Endothelial cell of umbilical vein (primary cell): ENCODE measurements at regions not wholly inside any gene's neighbourhood (a gene's known extent, or its start where the extent isn't known, plus 50 kb on each side); places are given as distances from the start of the nearest gene placed in this dataset.

ENCODE experiments used
- EZH2 ChIP-seq: IDR thresholded peaks from 2 replicates; pipeline ENCODE4 v1.6.1; 2012; ENCODE audit warnings: borderline replicate concordance, low read depth, mild to moderate bottlenecking, moderate library complexity, low read length, inconsistent platforms; ENCODE audit not compliant: severe bottlenecking
- FOS ChIP-seq: IDR thresholded peaks from 2 replicates; pipeline ENCODE4 v1.6.1; 2011; ENCODE audit warnings: mild to moderate bottlenecking, low read length, moderate library complexity, borderline replicate concordance; ENCODE audit not compliant: insufficient read depth
- GATA2 ChIP-seq: IDR thresholded peaks from 2 replicates; pipeline ENCODE4 v1.7.0; 2011; ENCODE audit warnings: low read depth, mild to moderate bottlenecking, moderate library complexity, mixed read lengths, low read length; ENCODE audit not compliant: insufficient read length, insufficient read depth
- JUN ChIP-seq: IDR thresholded peaks from 2 replicates; pipeline ENCODE4 v1.6.1; 2011; ENCODE audit warnings: borderline replicate concordance, low read depth; ENCODE audit not compliant: insufficient read length, insufficient read depth
- MYC ChIP-seq: IDR thresholded peaks from one replicate; pipeline ENCODE4 v1.6.1; 2011; ENCODE audit warnings: mild to moderate bottlenecking, low read depth, low read length
- POLR2A ChIP-seq: IDR thresholded peaks from 2 replicates; pipeline ENCODE4 v1.6.1; 2012; ENCODE audit warnings: low read depth, mild to moderate bottlenecking, control low read depth, low read length
- POLR2AphosphoS5 ChIP-seq: IDR thresholded peaks from 2 replicates; pipeline ENCODE4 v1.6.1; 2012; ENCODE audit warnings: low read depth, mild to moderate bottlenecking, control low read depth, low read length, moderate library complexity; ENCODE audit not compliant: insufficient read depth
- TF ChIP-seq, protein P1 (sequence below), 2 donors: IDR thresholded peaks; 1 replicate in 1 of 2; 2 replicates in 1 of 2; pipeline ENCODE4 v1.5.1; 2011; ENCODE audit warnings: low read length in 2 of 2, mild to moderate bottlenecking in 2 of 2, moderate library complexity in 2 of 2, control low read depth in 1 of 2, inconsistent platforms in 1 of 2, low read depth in 1 of 2; ENCODE audit not compliant: insufficient read depth in 1 of 2; ENCODE audit errors: extremely low read depth in 1 of 2
- TF ChIP-seq, protein P2 (sequence below): IDR thresholded peaks from 2 replicates; pipeline ENCODE4 v1.6.1; 2011; ENCODE audit not compliant: insufficient read depth, insufficient read length

DNA sequence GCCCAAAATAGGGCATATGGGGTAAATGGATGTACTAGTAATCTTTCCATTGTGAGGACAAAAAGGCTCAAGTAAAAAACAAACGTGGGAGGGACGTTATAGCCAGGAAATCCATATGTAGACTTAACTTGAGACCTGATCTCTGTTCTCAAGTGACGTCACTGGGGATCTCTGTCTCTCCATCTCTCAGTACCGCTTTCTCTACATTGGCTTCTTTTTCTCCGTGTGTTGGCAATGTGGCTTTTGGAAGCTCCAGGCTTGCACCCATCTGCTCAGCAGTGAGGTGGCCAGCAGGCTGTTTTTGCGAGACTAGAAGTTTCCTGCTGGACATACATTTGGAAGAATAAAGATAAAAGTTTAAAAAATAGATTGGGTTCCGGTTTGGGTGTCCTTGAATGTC is 66.0 kb upstream of the NRXN3 start:
- TF ChIP-seq, protein P1, sequence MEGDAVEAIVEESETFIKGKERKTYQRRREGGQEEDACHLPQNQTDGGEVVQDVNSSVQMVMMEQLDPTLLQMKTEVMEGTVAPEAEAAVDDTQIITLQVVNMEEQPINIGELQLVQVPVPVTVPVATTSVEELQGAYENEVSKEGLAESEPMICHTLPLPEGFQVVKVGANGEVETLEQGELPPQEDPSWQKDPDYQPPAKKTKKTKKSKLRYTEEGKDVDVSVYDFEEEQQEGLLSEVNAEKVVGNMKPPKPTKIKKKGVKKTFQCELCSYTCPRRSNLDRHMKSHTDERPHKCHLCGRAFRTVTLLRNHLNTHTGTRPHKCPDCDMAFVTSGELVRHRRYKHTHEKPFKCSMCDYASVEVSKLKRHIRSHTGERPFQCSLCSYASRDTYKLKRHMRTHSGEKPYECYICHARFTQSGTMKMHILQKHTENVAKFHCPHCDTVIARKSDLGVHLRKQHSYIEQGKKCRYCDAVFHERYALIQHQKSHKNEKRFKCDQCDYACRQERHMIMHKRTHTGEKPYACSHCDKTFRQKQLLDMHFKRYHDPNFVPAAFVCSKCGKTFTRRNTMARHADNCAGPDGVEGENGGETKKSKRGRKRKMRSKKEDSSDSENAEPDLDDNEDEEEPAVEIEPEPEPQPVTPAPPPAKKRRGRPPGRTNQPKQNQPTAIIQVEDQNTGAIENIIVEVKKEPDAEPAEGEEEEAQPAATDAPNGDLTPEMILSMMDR (IDR thresholded peaks at IDR 0.05; ENCODE audit: extremely low read depth in 1 of 2, insufficient read depth in 1 of 2, low read depth in 1 of 2, low read length in 2 of 2): no peak
- TF ChIP-seq POLR2A (no peak), POLR2AphosphoS5 (no peak), MYC (no peak), GATA2 (no peak), EZH2 (no peak), JUN (no peak), FOS (no peak)
- TF ChIP-seq, protein P2, sequence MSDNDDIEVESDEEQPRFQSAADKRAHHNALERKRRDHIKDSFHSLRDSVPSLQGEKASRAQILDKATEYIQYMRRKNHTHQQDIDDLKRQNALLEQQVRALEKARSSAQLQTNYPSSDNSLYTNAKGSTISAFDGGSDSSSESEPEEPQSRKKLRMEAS: no peak
